Chondrocyte (in vitro differentiated cells): ENCODE measurements at regions not wholly inside any gene's neighbourhood (a gene's known extent, or its start where the extent isn't known, plus 50 kb on each side); places are given as distances from the start of the nearest gene placed in this dataset.

ENCODE experiments used
- DNase-seq: peaks from one replicate; pipeline ENCODE4 v3.0.0; 2021; ENCODE audit warnings: mixed read lengths, low spot score
- H3K27ac Mint-ChIP-seq: one replicate; pipeline ENCODE4 v1.8.0; 2021; ENCODE audit warnings: mild to moderate bottlenecking, moderate library complexity, mixed read lengths; ENCODE audit not compliant: unreplicated experiment
- H3K27me3 Mint-ChIP-seq: 2 replicates; pipeline ENCODE4 v1.8.0; 2021; ENCODE audit warnings: low read depth, mixed read lengths
- H3K36me3 Mint-ChIP-seq: 2 replicates; pipeline ENCODE4 v1.8.0; 2021; ENCODE audit warnings: low read depth, mixed read lengths
- H3K4me1 Mint-ChIP-seq: 2 replicates; pipeline ENCODE4 v1.8.0; 2021; ENCODE audit warnings: low read depth, mild to moderate bottlenecking, mixed read lengths
- H3K4me3 Mint-ChIP-seq: one replicate; pipeline ENCODE4 v1.8.0; 2021; ENCODE audit warnings: mild to moderate bottlenecking, moderate library complexity, mixed read lengths; ENCODE audit not compliant: unreplicated experiment
- H3K9me3 Mint-ChIP-seq: 2 replicates; pipeline ENCODE4 v1.8.0; 2021; ENCODE audit warnings: low read depth, mixed read lengths
- CTCF ChIP-seq: fragments of 200-600 bp; sonication (generic); IDR thresholded peaks from 2 replicates; pipeline ENCODE4 v1.5.0; 2021; ENCODE audit warnings: antibody characterized with exemption, mild to moderate bottlenecking, moderate library complexity

GRCh38 chr6:165721356-165721755 is 58.3 kb upstream of the PDE10A start:
- no peak for TF ChIP-seq CTCF
- peaks cover 8% of the 10 kb centered on the region for H3K27me3 Mint-ChIP-seq
- H3K36me3 Mint-ChIP-seq: no peaks in the 10 kb centered on the region
- H3K4me1 Mint-ChIP-seq: peaks cover 38% of the 10 kb centered on the region
- no peak overlapping the region for H3K27ac Mint-ChIP-seq
- DNase-seq: no peak
- H3K9me3 Mint-ChIP-seq: no peaks in the 10 kb centered on the region
- no peak overlapping the region for H3K4me3 Mint-ChIP-seq

- peak overlapping the region; percentile 76 for H3K27ac Mint-ChIP-seq
- no peak overlapping the region for H3K4me3 Mint-ChIP-seq
- peaks cover 8% of the 10 kb centered on the region for H3K27me3 Mint-ChIP-seq
- peaks cover 39% of the 10 kb centered on the region for H3K4me1 Mint-ChIP-seq
- H3K36me3 Mint-ChIP-seq: no peaks in the 10 kb centered on the region
- no peak for TF ChIP-seq CTCF
- no peak for DNase-seq
- no peaks in the 10 kb centered on the region for H3K9me3 Mint-ChIP-seq
These were observed 55.5 kb upstream of the PDE10A start for GRCh38 chr6:165718491-165718891.

- TF ChIP-seq CTCF: no peak
- Mint-ChIP-seq H3K36me3 (no peaks in the 10 kb centered on the region), H3K4me1 (peaks cover 39% of the 10 kb centered on the region), H3K27me3 (peaks cover 8% of the 10 kb centered on the region), H3K9me3 (no peaks in the 10 kb centered on the region), H3K27ac (peak overlapping the region; percentile 87), H3K4me3 (no peak overlapping the region)
- DNase-seq: no peak
These were observed 54.9 kb upstream of the PDE10A start for GRCh38 chr6:165717732-165718465.

- no peaks in the 10 kb centered on the region for H3K9me3 Mint-ChIP-seq
These were observed 53.8 kb upstream of the PDE10A start for GRCh38 chr6:165716886-165717285.

GRCh38 chr6:165715428-165715827 is 52.4 kb upstream of the PDE10A start:
- Mint-ChIP-seq H3K4me1 (peaks cover 31% of the 10 kb centered on the region), H3K27me3 (peaks cover 2% of the 10 kb centered on the region), H3K9me3 (no peaks in the 10 kb centered on the region), H3K36me3 (no peaks in the 10 kb centered on the region), H3K4me3 (no peak overlapping the region), H3K27ac (no peak overlapping the region)
- TF ChIP-seq CTCF: no peak
- no peak for DNase-seq

More at GRCh38 chr6:165716886-165717285, 53.8 kb upstream of the PDE10A start:
- no peak for DNase-seq
- Mint-ChIP-seq H3K4me3 (no peak overlapping the region), H3K27me3 (peaks cover 8% of the 10 kb centered on the region), H3K4me1 (peaks cover 39% of the 10 kb centered on the region), H3K27ac (no peak overlapping the region), H3K36me3 (no peaks in the 10 kb centered on the region)
- no peak for TF ChIP-seq CTCF
